Fibroblast of villous mesenchyme (primary cell): ENCODE measurements at regions not wholly inside any gene's neighbourhood (a gene's known extent, or its start where the extent isn't known, plus 50 kb on each side); places are given as distances from the start of the nearest gene placed in this dataset.

Source experiments
- DNase-seq: peaks from one replicate; pipeline ENCODE4 v3.0.0-alpha.2; 2010; ENCODE audit warnings: low read depth
- H3K4me3 ChIP-seq: 2 replicates; pipeline ENCODE4 v1.5.1; 2011; ENCODE audit warnings: low read depth, mild to moderate bottlenecking, low read length
- TF ChIP-seq, protein P1 (sequence below): IDR thresholded peaks from 2 replicates; pipeline ENCODE4 v1.5.1; 2012; ENCODE audit warnings: low read depth, mild to moderate bottlenecking, low read length; ENCODE audit not compliant: insufficient read depth

DNA sequence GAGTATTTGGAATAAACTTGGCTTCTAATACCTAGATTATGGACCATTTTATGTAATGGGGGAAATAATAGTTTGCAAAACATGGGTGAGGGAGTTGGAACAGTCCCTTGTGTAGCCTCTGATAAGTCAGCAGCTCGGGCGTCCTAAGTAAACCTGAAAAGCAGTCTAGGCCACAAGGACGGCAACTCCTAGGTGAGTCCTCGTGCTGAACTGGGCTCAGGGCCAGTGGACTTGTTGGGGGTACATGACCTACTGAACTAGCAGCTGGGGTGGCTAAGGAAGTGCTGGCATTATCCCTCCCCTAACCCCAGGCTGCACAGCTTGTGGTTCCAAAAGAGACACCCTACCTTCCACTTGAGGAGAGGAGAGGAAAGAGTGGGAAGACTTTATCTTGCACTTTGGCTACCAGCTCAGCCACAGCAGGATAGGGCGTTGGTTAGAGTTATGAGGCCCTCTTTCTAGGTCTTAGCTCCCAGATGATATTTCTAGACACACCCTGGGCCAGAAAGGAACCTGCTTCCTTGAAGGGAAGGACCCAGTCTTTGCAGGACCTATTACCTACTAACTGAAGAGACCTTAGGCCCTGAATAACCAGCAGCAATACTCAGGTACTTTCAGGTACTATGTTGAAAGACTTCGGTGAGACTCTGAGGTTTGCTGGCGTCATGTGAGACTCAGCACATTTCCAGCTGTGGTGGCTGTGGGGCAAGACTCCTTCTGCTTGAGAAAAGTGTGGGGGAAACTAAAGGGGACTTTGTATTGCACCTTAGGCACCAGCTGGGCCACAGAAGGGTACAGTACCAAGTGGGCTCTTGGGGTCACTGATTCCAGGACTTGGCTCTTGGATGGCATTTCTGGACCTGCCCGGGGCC is 71.0 kb downstream of the AQP4 start:
- TF ChIP-seq, protein P1, sequence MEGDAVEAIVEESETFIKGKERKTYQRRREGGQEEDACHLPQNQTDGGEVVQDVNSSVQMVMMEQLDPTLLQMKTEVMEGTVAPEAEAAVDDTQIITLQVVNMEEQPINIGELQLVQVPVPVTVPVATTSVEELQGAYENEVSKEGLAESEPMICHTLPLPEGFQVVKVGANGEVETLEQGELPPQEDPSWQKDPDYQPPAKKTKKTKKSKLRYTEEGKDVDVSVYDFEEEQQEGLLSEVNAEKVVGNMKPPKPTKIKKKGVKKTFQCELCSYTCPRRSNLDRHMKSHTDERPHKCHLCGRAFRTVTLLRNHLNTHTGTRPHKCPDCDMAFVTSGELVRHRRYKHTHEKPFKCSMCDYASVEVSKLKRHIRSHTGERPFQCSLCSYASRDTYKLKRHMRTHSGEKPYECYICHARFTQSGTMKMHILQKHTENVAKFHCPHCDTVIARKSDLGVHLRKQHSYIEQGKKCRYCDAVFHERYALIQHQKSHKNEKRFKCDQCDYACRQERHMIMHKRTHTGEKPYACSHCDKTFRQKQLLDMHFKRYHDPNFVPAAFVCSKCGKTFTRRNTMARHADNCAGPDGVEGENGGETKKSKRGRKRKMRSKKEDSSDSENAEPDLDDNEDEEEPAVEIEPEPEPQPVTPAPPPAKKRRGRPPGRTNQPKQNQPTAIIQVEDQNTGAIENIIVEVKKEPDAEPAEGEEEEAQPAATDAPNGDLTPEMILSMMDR = no peak
- H3K4me3 ChIP-seq = no peak overlapping the region
- no peak for DNase-seq

DNA sequence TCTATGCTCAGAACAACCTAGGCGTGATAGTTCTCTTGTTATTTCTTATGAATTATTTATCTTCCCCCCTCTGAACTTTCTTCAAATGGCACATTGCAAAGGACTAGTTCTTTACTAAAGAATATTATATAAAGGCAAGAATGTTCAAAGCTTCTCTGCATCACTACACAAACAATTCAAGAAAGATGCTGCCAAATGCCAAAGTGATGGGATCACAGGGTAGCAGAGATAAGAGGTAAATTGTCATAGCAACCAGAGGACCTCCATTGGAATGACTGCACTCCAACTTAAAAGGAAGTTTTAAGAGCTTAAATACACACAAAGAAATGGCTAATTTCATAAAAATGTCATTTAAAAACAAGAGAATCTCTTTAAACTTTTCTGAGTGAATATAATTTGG is 72.8 kb downstream of the AQP4 start:
- TF ChIP-seq, protein P1 = no peak
- no peak overlapping the region for H3K4me3 ChIP-seq
- DNase-seq = no peak

DNA sequence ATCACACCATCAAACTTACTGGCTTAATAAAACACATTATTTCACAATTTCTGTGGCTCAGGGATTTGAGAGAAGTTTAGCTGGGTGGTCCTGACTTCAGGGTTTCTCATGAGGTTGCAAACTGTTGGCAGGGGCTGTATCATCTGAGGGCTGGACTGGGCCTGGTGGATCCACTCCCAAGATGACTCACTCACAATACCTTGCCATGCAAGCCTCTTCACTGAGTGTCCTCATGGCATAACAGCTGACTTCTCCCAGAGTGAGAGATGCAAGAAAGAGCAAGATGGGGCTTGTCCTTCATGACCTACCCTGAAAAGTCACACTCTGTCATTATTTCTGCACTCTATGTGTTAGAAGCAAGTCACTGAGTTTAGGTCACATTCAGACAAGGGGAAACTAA is 73.8 kb downstream of the AQP4 start:
- TF ChIP-seq, protein P1 = no peak
- no peak overlapping the region for H3K4me3 ChIP-seq
- DNase-seq = no peak

DNA sequence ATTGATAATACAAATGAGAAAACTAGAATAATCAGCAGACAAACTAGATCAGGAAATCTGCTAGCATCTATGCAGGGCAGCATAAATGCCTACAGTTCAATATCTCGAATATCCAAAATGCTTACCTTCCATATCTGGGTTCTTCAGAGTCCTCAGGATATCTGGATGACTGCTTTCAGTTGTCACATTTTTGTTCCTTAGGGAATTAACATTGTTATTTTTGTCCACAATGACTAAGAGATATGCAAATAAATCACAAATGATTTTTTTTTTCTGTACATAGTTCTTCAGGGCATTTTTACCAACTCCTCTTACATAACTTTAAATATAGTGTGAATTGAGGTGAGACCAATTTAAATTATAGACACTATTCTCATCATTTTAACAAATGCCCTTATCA is 80.9 kb downstream of the AQP4 start:
- no peak for DNase-seq
- H3K4me3 ChIP-seq = no peak overlapping the region
- TF ChIP-seq, protein P1 = no peak

DNA sequence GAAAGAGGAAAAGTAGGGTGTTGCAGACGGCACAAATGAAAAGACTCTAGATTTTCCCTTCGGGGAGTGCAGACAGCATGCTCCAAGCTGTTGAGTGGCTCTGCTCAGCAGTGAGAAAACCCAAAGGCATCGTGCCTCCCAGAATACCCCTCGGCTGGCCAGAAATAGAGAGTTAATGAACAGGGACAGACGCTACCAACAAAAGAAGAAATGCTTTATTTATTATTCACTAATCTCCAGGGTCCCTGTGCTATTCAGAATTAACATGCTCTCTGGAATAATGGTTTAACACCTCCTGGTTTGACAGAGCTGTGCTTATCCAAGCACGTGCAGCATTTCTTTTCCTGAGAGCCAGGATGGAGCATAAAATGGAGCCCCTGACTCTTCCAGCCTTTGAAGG is 82.3 kb downstream of the AQP4 start:
- no peak for DNase-seq
- TF ChIP-seq, protein P1 = no peak
- H3K4me3 ChIP-seq = no peak overlapping the region

DNA sequence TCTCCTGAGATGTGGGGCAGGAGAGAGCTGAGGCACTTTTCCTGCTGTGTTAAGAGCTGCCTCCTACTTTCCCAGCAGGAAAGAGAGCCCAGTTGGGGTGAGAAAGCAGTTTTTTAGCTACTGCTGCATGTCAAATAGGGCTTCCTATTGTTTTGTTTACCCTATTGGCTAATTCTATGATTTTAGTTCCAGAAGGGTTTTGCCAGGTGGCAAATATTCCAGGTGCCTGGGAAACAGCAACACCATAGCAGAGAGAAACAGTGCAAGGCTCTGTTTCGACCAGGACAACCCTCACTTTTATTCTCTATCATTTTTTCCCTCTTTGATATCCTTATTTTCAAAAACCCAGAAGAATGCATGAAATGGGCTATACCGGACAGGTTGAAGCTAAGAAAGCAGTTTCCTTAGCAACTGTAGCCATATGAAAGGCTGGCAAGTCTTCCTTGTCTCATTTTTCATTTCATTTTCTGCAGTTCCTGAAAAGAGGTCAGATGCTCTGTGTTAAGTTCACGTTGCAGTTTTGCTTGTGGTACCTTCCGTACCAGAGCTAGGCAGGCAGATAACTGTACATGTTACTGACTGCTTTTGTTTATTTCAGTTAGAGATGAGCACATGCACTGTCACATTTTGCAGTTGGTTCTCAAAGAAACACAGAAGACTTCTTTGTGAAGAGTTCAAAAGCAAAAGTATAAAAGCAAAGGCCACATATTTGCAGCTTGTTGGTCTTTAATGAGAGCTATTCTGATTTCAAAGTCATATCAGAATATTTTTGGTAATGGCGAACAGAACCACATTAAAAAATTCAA is 84.8 kb downstream of the AQP4 start:
- TF ChIP-seq, protein P1 = no peak
- no peak overlapping the region for H3K4me3 ChIP-seq
- DNase-seq = no peak

DNA sequence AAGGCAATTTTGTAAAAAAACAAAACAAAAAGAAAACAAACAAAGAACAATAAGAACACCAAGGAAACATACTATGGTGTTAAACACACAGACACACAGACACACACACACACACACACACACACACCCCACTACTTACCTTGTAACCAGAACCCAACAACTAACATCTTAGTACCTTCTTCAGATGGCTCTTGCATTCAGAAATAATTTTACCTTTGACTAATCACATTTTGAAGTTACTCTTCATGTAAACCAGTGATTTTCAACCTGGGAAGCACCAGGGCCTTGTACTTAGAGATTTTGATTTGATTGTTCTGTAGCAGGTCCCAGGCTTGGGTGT is 87.5 kb downstream of the AQP4 start:
- no peak overlapping the region for H3K4me3 ChIP-seq
- TF ChIP-seq, protein P1 = no peak
- DNase-seq = no peak
